ENCODE measurements at regions not wholly inside any gene's neighbourhood (a gene's known extent, or its start where the extent isn't known, plus 50 kb on each side); places are given as distances from the start of the nearest gene placed in this dataset.

- H3K23ac ChIP-seq (ENCODE audit: insufficient read length, low read depth, low read length) = no peak overlapping the region
- no peaks in the 10 kb centered on the region for H3K79me1 ChIP-seq (ENCODE audit: insufficient read depth, low read depth, low read length, poor library complexity, severe bottlenecking)
- H2BK5ac ChIP-seq (ENCODE audit: insufficient read length, low read length) = no peak overlapping the region
- Mint-ChIP-seq H3K36me3 (ENCODE audit: insufficient read depth in 1 of 3, low read depth in 3 of 3) (no peaks in the 10 kb centered on the region), H3K9me3 (no peaks in the 10 kb centered on the region), H3K4me3 (no peak overlapping the region), H3K27me3 (ENCODE audit: low read depth) (no peaks in the 10 kb centered on the region), H3K27ac (no peak overlapping the region), H3K4me1 (peaks cover 0 to 6% of the 10 kb centered on the region in 2 experiments; a peak in 1 of 4 replicates)
- no peak overlapping the region for H2BK15ac ChIP-seq (ENCODE audit: low read depth, low read length)
- no peaks in the 10 kb centered on the region for H3K79me2 ChIP-seq (ENCODE audit: insufficient read depth, low read length)
- no CpG with 5 or more reads among the region's 5 CpGs for WGBS (ENCODE audit: extremely low coverage, insufficient read length, low lambda C conversion rate)
- no peaks in the 10 kb centered on the region for H3K27me3 ChIP-seq (ENCODE audit: insufficient read depth, low read length)
- H3K23me2 ChIP-seq (ENCODE audit: insufficient read length, low read depth, low read length, poor library complexity, severe bottlenecking) = no peaks in the 10 kb centered on the region
- no peak for TF ChIP-seq CTCF (conservative IDR thresholded peaks at IDR 0.05)
- no peak overlapping the region for H3K9ac ChIP-seq (ENCODE audit: extremely low read depth, insufficient read length, low read length)
- H2AFZ ChIP-seq (ENCODE audit: low read length) = no peak overlapping the region
- H3T11ph ChIP-seq (ENCODE audit: low read length) = no peak overlapping the region
- no peak overlapping the region for H4K5ac ChIP-seq (ENCODE audit: insufficient read length, low read depth, low read length)
- DNase-seq = no peak
- no peak overlapping the region for H3K4me2 ChIP-seq (ENCODE audit: insufficient read depth, insufficient read length, low read length)
- H2BK12ac ChIP-seq (ENCODE audit: insufficient read length, low read depth, low read length) = no peak overlapping the region
- H4K91ac ChIP-seq (ENCODE audit: insufficient read length, low read depth, low read length) = no peak overlapping the region
- no peak overlapping the region for H2BK120ac ChIP-seq (ENCODE audit: low read depth, low read length, poor library complexity, severe bottlenecking)
- H4K8ac ChIP-seq (replicated peaks; ENCODE audit: insufficient read length, low read depth, low read length) = no peak overlapping the region
- H3K4ac ChIP-seq (ENCODE audit: low read depth, low read length) = no peak overlapping the region
- H4K20me1 ChIP-seq (ENCODE audit: control insufficient read depth, insufficient read depth, insufficient read length) = no peaks in the 10 kb centered on the region
- no peak overlapping the region for H3K27ac ChIP-seq (ENCODE audit: insufficient read length, low read depth, low read length)
- H3K18ac ChIP-seq (ENCODE audit: insufficient read length, low read depth, low read length) = no peak overlapping the region
- H3K14ac ChIP-seq (ENCODE audit: insufficient read depth, low read length) = no peak overlapping the region
- no peak overlapping the region for H3K56ac ChIP-seq (ENCODE audit: insufficient read length, low read depth, low read length)
- H2AK5ac ChIP-seq (ENCODE audit: insufficient read length, low read length) = no peak overlapping the region
- H2BK20ac ChIP-seq (ENCODE audit: low read depth, low read length, poor library complexity, severe bottlenecking) = no peak overlapping the region
- no peaks in the 10 kb centered on the region for H3K9me3 ChIP-seq (ENCODE audit: control insufficient read depth, low read depth, low read length)
- H3K4me1 ChIP-seq (ENCODE audit: insufficient read depth, low read length) = no peaks in the 10 kb centered on the region
Measured at GRCh38 chr14:39847852-39848251, 415.6 kb upstream of the FBXO33 start.
